ENCODE measurements at regions not wholly inside any gene's neighbourhood (a gene's known extent, or its start where the extent isn't known, plus 50 kb on each side); places are given as distances from the start of the nearest gene placed in this dataset.

- no peak for TF ChIP-seq SRF (IDR thresholded peaks at IDR 0.05; ENCODE audit: low read depth)
- TF ChIP-seq JUND (IDR thresholded peaks at IDR 0.05), result no peak
Measured at GRCh38 chr10:118918587-118918986, 110.9 kb upstream of the NANOS1 start.

Measured in HCT116 (cell line).